Ovary (tissue), 3 donors: ENCODE measurements at regions not wholly inside any gene's neighbourhood (a gene's known extent, or its start where the extent isn't known, plus 50 kb on each side); places are given as distances from the start of the nearest gene placed in this dataset.
A peak's percentile ranks its signal among the peaks of the same experiment; 100 is the strongest.

Experiments
- CTCF ChIP-seq, 3 donors: fragments of 450-650 bp in 2 of 3; fragments of 200-600 bp in 1 of 3; IDR thresholded peaks; one replicate each; pipeline versions ENCODE4 v1.5.1 to v1.8.0; 2016 to 2022; ENCODE audit warnings: antibody characterized with exemption in 3 of 3, mild to moderate bottlenecking in 1 of 3
- POLR2A ChIP-seq: fragments of 450-650 bp; IDR thresholded peaks from one replicate; pipeline ENCODE4 v1.6.1; 2017; ENCODE audit warnings: antibody characterized with exemption, mild to moderate bottlenecking, moderate library complexity
- donor health status: DM: no; HTN: no; CAD: no.

DNA sequence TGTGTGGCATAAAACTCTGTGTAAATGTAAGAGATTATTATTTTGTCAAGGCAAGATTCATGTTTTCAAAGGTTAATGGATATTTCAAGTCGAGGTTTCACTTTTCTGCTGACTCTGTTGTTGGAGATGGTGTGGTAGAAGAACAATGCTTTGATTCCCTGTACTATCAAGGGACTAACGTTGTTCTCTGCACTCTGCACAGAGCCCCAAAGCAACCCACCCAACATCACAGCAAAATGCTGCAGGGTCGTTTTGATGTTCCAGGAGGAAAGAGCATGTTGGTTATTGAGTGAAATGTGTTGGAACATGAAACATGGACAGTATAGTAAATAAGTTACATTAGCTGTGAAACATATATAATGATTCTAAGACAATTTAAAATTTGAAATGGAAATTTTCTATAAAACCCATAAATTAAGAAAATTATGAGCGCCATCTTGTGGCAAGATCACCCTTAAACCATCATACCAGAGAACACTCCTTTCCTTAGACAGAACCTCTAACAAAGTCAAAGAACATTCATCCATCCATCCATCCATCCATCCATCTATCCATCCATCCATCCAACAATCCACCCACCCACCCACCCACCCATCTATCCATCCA is 164.4 kb upstream of the ZBED5 start:
- peak in 2 of 3 donors; percentile 23 to 62 for TF ChIP-seq CTCF (IDR thresholded peaks at IDR 0.05)
- no peak for TF ChIP-seq POLR2A
